ENCODE measurements at regions not wholly inside any gene's neighbourhood (a gene's known extent, or its start where the extent isn't known, plus 50 kb on each side); places are given as distances from the start of the nearest gene placed in this dataset.

DNA sequence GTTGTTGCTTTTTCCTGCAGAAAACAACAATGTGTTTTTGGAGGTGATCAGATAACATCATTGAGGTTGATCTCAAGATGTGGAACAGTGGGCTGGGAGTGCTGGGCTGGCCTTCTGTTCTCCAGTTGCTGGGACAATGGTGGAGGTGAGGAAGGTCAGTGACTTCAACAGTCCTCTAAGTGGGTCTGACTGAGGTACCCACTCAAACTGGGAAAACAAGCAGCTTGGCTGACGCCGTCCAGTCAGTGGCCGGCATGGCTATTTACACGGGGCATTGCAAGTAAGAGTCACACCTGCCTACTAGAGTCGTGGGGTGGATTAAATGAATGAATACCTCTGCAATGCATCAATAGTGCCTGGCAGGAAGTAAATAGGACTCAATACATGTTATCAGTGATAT is 386.7 kb upstream of the ZFHX3 start:
- H3K36me3 Mint-ChIP-seq (ENCODE audit: low read depth), result no peaks in the 10 kb centered on the region
- H3K27me3 Mint-ChIP-seq (ENCODE audit: insufficient read depth, low read depth, poor library complexity), result peaks cover 2% of the 10 kb centered on the region
- Histone ChIP-seq H3K4me1 (ENCODE audit: insufficient read depth) (peaks cover 6% of the 10 kb centered on the region; the same call in 1 of the 2 replicates), H4K20me1 (replicated peaks; ENCODE audit: insufficient read depth) (no peaks in the 10 kb centered on the region), H3K79me2 (replicated peaks; ENCODE audit: insufficient read depth) (no peaks in the 10 kb centered on the region), H3F3A (replicated peaks; ENCODE audit: low read depth) (no peaks in the 10 kb centered on the region), H3K4me3 (no peak overlapping the region), H3K27ac (ENCODE audit: low read depth) (no peak overlapping the region), H3K36me3 (ENCODE audit: insufficient read depth) (no peaks in the 10 kb centered on the region), H3K27me3 (ENCODE audit: insufficient read depth) (no peaks in the 10 kb centered on the region), H3K9me2 (ENCODE audit: insufficient read depth) (no peaks in the 10 kb centered on the region), H2AFZ (no peak overlapping the region), H3K4me2 (no peak overlapping the region)
- H3K4me3 Mint-ChIP-seq, result no peak overlapping the region
- no peaks in the 10 kb centered on the region for H3K9me3 Mint-ChIP-seq
- no peak for DNase-seq (ENCODE audit: low spot score)
- no peak overlapping the region for H3K27ac Mint-ChIP-seq
- TF ChIP-seq, protein P1, sequence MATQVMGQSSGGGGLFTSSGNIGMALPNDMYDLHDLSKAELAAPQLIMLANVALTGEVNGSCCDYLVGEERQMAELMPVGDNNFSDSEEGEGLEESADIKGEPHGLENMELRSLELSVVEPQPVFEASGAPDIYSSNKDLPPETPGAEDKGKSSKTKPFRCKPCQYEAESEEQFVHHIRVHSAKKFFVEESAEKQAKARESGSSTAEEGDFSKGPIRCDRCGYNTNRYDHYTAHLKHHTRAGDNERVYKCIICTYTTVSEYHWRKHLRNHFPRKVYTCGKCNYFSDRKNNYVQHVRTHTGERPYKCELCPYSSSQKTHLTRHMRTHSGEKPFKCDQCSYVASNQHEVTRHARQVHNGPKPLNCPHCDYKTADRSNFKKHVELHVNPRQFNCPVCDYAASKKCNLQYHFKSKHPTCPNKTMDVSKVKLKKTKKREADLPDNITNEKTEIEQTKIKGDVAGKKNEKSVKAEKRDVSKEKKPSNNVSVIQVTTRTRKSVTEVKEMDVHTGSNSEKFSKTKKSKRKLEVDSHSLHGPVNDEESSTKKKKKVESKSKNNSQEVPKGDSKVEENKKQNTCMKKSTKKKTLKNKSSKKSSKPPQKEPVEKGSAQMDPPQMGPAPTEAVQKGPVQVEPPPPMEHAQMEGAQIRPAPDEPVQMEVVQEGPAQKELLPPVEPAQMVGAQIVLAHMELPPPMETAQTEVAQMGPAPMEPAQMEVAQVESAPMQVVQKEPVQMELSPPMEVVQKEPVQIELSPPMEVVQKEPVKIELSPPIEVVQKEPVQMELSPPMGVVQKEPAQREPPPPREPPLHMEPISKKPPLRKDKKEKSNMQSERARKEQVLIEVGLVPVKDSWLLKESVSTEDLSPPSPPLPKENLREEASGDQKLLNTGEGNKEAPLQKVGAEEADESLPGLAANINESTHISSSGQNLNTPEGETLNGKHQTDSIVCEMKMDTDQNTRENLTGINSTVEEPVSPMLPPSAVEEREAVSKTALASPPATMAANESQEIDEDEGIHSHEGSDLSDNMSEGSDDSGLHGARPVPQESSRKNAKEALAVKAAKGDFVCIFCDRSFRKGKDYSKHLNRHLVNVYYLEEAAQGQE (IDR thresholded peaks at IDR 0.05; ENCODE audit: unreplicated experiment), result no peak
- TF ChIP-seq CREB1 (CRISPR knock-in tag; IDR thresholded peaks at IDR 0.05; ENCODE audit: low read depth) (no peak), ZNF114 (CRISPR knock-in tag; IDR thresholded peaks at IDR 0.05) (no peak), POLR2AphosphoS5 (IDR thresholded peaks at IDR 0.05; ENCODE audit: low read depth) (no peak)
- TF ChIP-seq, protein P2, sequence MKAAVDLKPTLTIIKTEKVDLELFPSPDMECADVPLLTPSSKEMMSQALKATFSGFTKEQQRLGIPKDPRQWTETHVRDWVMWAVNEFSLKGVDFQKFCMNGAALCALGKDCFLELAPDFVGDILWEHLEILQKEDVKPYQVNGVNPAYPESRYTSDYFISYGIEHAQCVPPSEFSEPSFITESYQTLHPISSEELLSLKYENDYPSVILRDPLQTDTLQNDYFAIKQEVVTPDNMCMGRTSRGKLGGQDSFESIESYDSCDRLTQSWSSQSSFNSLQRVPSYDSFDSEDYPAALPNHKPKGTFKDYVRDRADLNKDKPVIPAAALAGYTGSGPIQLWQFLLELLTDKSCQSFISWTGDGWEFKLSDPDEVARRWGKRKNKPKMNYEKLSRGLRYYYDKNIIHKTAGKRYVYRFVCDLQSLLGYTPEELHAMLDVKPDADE (IDR thresholded peaks at IDR 0.05), result no peak
- no peak for ATAC-seq
- H3K4me1 Mint-ChIP-seq, result peaks cover 23% of the 10 kb centered on the region

DNA sequence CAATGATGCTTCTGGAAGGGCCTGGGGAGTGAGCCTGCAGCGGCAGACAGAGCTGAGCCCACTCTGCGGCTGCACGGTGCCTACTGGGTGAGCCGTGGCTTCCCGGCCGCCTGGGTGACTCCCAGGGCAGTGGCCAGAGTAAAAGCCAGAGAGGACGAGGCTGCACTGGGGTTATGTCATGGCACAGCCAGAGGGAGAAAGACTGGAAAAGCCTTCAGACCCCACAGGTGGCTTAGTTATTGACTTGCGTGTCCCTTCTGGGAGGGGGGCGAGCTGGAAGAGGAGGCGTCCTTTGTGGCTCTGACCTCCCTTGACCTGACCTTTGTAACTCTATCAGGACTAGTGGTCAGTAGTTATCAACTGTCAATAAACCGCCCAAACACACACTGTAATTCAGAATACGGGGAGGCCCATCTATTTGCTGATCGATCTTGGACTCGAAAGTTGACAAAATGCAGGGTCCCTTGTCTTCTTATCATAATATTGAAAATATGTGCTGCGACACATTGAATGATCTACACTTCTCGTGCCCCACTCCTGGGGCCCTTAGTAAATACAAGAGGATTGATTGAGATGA is 385.9 kb upstream of the ZFHX3 start:
- Histone ChIP-seq H3K4me3 (no peak overlapping the region), H3K4me1 (ENCODE audit: insufficient read depth) (peaks cover 6% of the 10 kb centered on the region; the same call in 1 of the 2 replicates), H3K27ac (ENCODE audit: low read depth) (no peak overlapping the region), H3K27me3 (ENCODE audit: insufficient read depth) (no peaks in the 10 kb centered on the region), H2AFZ (peak overlapping the region; percentile 59; the same call in 1 of the 2 replicates), H3F3A (replicated peaks; ENCODE audit: low read depth) (no peaks in the 10 kb centered on the region), H4K20me1 (replicated peaks; ENCODE audit: insufficient read depth) (no peaks in the 10 kb centered on the region), H3K36me3 (ENCODE audit: insufficient read depth) (no peaks in the 10 kb centered on the region), H3K79me2 (replicated peaks; ENCODE audit: insufficient read depth) (no peaks in the 10 kb centered on the region), H3K4me2 (no peak overlapping the region), H3K9me2 (ENCODE audit: insufficient read depth) (no peaks in the 10 kb centered on the region)
- ATAC-seq (no peak), DNase-seq (ENCODE audit: low spot score) (no peak)
- Mint-ChIP-seq H3K27me3 (ENCODE audit: insufficient read depth, low read depth, poor library complexity) (peaks cover 2% of the 10 kb centered on the region), H3K27ac (peak overlapping the region; percentile 64; the same call in 1 of the 2 replicates), H3K36me3 (ENCODE audit: low read depth) (no peaks in the 10 kb centered on the region), H3K9me3 (no peaks in the 10 kb centered on the region), H3K4me3 (no peak overlapping the region), H3K4me1 (peaks cover 23% of the 10 kb centered on the region)
- TF ChIP-seq, protein P1 (IDR thresholded peaks at IDR 0.05; ENCODE audit: unreplicated experiment), result no peak
- TF ChIP-seq, protein P3, sequence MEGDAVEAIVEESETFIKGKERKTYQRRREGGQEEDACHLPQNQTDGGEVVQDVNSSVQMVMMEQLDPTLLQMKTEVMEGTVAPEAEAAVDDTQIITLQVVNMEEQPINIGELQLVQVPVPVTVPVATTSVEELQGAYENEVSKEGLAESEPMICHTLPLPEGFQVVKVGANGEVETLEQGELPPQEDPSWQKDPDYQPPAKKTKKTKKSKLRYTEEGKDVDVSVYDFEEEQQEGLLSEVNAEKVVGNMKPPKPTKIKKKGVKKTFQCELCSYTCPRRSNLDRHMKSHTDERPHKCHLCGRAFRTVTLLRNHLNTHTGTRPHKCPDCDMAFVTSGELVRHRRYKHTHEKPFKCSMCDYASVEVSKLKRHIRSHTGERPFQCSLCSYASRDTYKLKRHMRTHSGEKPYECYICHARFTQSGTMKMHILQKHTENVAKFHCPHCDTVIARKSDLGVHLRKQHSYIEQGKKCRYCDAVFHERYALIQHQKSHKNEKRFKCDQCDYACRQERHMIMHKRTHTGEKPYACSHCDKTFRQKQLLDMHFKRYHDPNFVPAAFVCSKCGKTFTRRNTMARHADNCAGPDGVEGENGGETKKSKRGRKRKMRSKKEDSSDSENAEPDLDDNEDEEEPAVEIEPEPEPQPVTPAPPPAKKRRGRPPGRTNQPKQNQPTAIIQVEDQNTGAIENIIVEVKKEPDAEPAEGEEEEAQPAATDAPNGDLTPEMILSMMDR (conservative IDR thresholded peaks at IDR 0.05; ENCODE audit: low read depth in 2 of 2), result no peak
- TF ChIP-seq ZNF331 (CRISPR knock-in tag; IDR thresholded peaks at IDR 0.05; ENCODE audit: low read depth), result no peak
- no peak for TF ChIP-seq EZH2 (IDR thresholded peaks at IDR 0.05; ENCODE audit: low read depth, unreplicated experiment)
- no peak for TF ChIP-seq STAT1 (IDR thresholded peaks at IDR 0.05; ENCODE audit: unreplicated experiment)
- no peak for TF ChIP-seq EZH2phosphoT487 (IDR thresholded peaks at IDR 0.05; ENCODE audit: unreplicated experiment)
- TF ChIP-seq POLR2AphosphoS5 (IDR thresholded peaks at IDR 0.05; ENCODE audit: low read depth), result no peak
- TF ChIP-seq ZNF114 (CRISPR knock-in tag; IDR thresholded peaks at IDR 0.05), result no peak
